Parathyroid adenoma (tissue), 2 donors: ENCODE measurements at regions not wholly inside any gene's neighbourhood (a gene's known extent, or its start where the extent isn't known, plus 50 kb on each side); places are given as distances from the start of the nearest gene placed in this dataset.

ENCODE experiments used
- H2AFZ ChIP-seq: fragments of 300-600 bp; sonication (generic); one replicate; pipeline ENCODE4 v1.7.0; 2017; ENCODE audit warnings: antibody characterized with exemption, mild to moderate bottlenecking
- H3K27ac ChIP-seq: fragments of 300-600 bp; sonication (generic); one replicate; pipeline ENCODE4 v1.7.0; 2017
- H3K27me3 ChIP-seq: fragments of 300-600 bp; sonication (generic); one replicate; pipeline ENCODE4 v1.7.0; 2017; ENCODE audit warnings: low read length; ENCODE audit not compliant: control insufficient read depth, insufficient read depth
- H3K36me3 ChIP-seq: fragments of 300-600 bp; sonication (generic); one replicate; pipeline ENCODE4 v1.7.0; 2017; ENCODE audit warnings: low read length; ENCODE audit not compliant: control insufficient read depth, insufficient read depth
- H3K4me1 ChIP-seq: fragments of 300-600 bp; sonication (generic); one replicate; pipeline ENCODE4 v1.7.0; 2017; ENCODE audit warnings: control low read depth
- H3K4me2 ChIP-seq: fragments of 300-600 bp; sonication (generic); one replicate; pipeline ENCODE4 v1.7.0; 2017; ENCODE audit warnings: low read length
- H3K4me3 ChIP-seq: fragments of 300-600 bp; sonication (generic); one replicate; pipeline ENCODE4 v1.7.0; 2017; ENCODE audit warnings: low read depth, low read length
- H3K79me2 ChIP-seq: fragments of 300-600 bp; sonication (generic); one replicate; pipeline ENCODE4 v1.7.0; 2017; ENCODE audit warnings: control low read depth
- H3K9ac ChIP-seq: fragments of 300-600 bp; sonication (generic); one replicate; pipeline ENCODE4 v1.7.0; 2017; ENCODE audit warnings: mild to moderate bottlenecking
- H3K9me3 ChIP-seq: fragments of 300-600 bp; sonication (generic); one replicate; pipeline ENCODE4 v1.7.0; 2017; ENCODE audit warnings: low read length; ENCODE audit not compliant: control insufficient read depth
- TF ChIP-seq, protein P1 (sequence below): fragments of 300-600 bp; sonication (generic); IDR thresholded peaks from one replicate; pipeline ENCODE4 v1.7.0; 2017; ENCODE audit warnings: antibody characterized with exemption, mild to moderate bottlenecking
- donor health status: primary hyperparathyroidism.

DNA sequence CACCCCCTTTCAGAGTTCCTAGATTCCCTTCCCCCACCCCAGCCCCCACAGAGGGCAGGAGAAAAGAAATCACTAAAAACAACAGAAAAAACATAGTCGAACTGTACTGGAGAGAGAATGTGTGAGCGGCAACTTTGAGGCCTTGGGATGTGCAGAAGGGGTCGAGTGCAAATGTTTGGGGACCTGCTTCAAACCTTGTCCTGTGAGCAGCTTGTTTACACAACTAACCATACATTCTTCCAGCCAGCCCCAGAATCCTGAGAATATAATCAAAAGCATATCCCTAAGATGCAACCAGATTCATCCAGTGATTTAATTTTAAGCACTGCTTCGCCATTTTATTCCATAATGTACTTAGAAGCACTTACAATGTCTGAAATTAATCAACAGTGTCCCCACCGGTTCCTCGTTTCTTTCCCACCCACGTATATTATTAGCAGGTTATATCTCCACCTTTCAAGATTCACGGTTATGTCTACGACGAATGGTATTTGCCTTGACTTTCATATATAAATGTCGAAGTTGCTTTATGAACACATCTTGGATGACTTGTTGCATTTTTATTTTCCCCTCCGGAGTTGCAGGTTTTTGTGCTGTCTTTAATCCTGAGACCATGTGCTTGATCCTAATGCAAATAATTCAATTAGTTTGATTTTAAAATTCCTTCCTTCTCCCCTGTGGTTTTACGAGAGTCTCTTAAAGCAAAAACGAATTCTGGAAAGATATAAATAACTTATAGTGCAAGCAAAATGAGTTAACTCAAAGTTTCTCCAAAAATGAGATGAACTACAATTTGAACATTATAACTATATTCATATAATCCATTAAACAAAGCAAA is 107.6 kb downstream of the ZIC5 start:
- Histone ChIP-seq H3K27me3 (no peaks in the 10 kb centered on the region), H2AFZ (no peak overlapping the region), H3K4me1 (no peaks in the 10 kb centered on the region), H3K9me3 (no peaks in the 10 kb centered on the region), H3K9ac (no peak overlapping the region), H3K4me2 (no peak overlapping the region), H3K36me3 (no peaks in the 10 kb centered on the region), H3K27ac (no peak overlapping the region), H3K4me3 (no peak overlapping the region), H3K79me2 (no peaks in the 10 kb centered on the region)
- TF ChIP-seq, protein P1, sequence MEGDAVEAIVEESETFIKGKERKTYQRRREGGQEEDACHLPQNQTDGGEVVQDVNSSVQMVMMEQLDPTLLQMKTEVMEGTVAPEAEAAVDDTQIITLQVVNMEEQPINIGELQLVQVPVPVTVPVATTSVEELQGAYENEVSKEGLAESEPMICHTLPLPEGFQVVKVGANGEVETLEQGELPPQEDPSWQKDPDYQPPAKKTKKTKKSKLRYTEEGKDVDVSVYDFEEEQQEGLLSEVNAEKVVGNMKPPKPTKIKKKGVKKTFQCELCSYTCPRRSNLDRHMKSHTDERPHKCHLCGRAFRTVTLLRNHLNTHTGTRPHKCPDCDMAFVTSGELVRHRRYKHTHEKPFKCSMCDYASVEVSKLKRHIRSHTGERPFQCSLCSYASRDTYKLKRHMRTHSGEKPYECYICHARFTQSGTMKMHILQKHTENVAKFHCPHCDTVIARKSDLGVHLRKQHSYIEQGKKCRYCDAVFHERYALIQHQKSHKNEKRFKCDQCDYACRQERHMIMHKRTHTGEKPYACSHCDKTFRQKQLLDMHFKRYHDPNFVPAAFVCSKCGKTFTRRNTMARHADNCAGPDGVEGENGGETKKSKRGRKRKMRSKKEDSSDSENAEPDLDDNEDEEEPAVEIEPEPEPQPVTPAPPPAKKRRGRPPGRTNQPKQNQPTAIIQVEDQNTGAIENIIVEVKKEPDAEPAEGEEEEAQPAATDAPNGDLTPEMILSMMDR: no peak

DNA sequence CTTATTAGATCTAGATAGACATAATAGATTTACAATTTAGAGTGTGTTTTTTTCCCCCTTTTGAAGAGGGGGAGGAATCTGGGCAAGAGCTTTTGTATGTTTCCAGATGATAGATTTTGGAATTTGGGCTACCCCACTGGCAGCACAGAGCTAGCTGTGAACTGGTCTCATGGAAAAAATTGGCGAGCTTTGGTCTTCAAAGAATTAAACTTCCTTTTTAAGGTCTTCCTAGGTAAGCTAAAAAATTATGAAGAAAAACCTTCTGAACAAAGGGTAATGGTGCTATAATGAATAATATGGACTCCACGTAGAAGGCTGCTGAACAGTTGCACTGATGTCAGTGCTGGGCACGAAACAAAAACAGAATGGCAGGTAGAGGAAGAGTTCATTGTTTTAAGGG is 109.3 kb downstream of the ZIC5 start:
- Histone ChIP-seq H3K4me1 (no peaks in the 10 kb centered on the region), H3K36me3 (no peaks in the 10 kb centered on the region), H3K4me2 (no peak overlapping the region), H3K27ac (no peak overlapping the region), H3K27me3 (no peaks in the 10 kb centered on the region), H3K9me3 (no peaks in the 10 kb centered on the region), H2AFZ (no peak overlapping the region), H3K79me2 (no peaks in the 10 kb centered on the region), H3K4me3 (no peak overlapping the region), H3K9ac (no peak overlapping the region)
- TF ChIP-seq, protein P1: no peak

DNA sequence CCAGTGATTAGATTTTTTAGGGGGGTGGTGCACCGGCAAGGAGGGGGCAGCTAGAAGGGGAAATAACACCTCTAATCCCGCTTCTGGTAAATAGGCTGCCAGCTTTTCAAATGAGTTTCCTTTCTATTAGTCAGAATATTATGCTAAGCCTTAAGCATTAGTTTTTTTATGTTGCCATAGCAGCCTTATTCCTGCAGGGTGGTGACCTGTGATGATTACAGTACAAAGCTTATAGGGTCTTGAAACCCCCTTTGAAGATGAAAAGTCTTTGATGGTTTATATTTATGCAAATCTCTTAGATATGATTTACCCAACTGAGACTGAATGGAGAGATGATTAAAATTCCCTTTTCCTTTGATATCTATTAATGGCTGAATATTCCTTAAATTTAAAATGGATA is 109.8 kb downstream of the ZIC5 start:
- Histone ChIP-seq H3K79me2 (no peaks in the 10 kb centered on the region), H3K27ac (no peak overlapping the region)

DNA sequence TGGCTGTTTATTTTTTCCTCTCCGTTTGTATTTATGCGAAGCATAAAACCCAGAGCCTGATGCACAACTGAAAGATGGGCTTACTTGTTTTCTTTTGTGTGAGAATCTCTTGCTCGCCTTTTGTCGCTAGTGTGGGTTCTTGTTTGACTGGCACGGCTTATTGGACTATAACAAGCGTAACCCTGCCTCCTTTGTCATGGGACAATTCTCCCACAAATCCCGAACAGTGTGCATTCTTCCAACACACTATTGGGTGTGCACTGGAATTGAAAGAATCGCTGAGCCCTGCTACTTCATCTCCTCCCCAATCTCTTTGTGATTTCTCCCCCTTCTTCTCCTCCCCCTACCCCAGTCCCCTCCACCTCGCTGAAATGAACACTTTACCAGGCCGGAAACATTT is 110.8 kb downstream of the ZIC5 start:
- Histone ChIP-seq H3K4me3 (no peak overlapping the region), H3K9ac (no peak overlapping the region), H3K4me1 (no peaks in the 10 kb centered on the region), H3K27me3 (no peaks in the 10 kb centered on the region), H3K27ac (no peak overlapping the region), H3K4me2 (no peak overlapping the region), H3K36me3 (no peaks in the 10 kb centered on the region), H3K79me2 (no peaks in the 10 kb centered on the region), H2AFZ (no peak overlapping the region), H3K9me3 (no peaks in the 10 kb centered on the region)
- TF ChIP-seq, protein P1: no peak

More for the DNA sequence above, 109.8 kb downstream of the ZIC5 start:
- Histone ChIP-seq H3K9me3 (no peaks in the 10 kb centered on the region), H3K4me3 (no peak overlapping the region), H2AFZ (no peak overlapping the region), H3K27me3 (no peaks in the 10 kb centered on the region), H3K36me3 (no peaks in the 10 kb centered on the region), H3K4me1 (no peaks in the 10 kb centered on the region), H3K9ac (no peak overlapping the region), H3K4me2 (no peak overlapping the region)
- TF ChIP-seq, protein P1: no peak
